COLO829 (cell line): ENCODE measurements at regions not wholly inside any gene's neighbourhood (a gene's known extent, or its start where the extent isn't known, plus 50 kb on each side); places are given as distances from the start of the nearest gene placed in this dataset.
"Not testable (repeated sequence)": the region's sequence is repeated elsewhere in the genome, so short reads cannot be mapped to it uniquely, and the experiment has no call there.

Source experiments
- DNase-seq: peaks from one replicate; pipeline ENCODE4 v3.0.0; 2012; ENCODE audit warnings: low spot score

- peak; percentile 35 for DNase-seq
Measured at GRCh38 chr15:38002883-38003477, 68.5 kb downstream of the TMCO5A start.

- no peak for DNase-seq
Measured at GRCh38 chr15:38004218-38004861, 69.9 kb downstream of the TMCO5A start.

GRCh38 chr15:38005953-38006808, 71.7 kb downstream of the TMCO5A start:
- DNase-seq = no peak

DNA sequence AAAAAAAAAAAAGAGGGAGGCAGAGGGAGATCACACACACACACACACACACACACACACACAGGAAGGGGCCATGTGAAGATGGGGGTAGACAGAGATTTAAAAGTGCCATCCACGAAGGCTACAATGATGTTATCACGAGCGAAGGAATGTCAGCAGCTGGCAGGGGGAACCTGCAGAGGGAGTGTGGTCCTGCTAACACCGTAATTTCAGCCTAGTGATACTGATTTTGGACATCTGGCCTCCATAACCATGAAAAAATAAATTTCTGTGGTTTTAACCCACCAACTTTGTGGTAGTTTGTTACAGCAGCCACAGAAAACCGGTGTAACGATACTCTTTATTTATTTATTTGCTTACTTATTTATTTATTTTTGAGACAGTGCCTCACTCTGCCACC, 76.0 kb downstream of the TMCO5A start:
- DNase-seq = no peak

DNA sequence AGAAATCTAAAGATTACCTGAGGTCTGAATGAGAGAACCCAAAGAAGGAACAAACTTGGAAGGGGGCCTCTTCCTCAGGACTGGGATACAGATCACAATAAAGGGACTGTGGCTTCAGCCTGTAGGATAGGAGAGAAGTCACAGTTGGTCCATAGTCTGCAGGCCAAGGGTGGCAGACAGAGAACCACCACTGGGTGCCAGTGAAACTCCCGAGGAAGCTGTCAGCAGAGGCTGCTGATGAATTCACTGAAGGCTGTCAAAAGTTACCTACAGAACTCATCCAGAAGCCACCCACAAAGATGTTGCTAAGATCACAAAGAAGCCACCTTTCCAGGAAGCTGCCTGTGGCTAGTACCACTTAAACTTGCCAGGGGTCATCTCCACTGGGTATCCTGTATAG, 78.5 kb downstream of the TMCO5A start:
- DNase-seq = no peak

DNA sequence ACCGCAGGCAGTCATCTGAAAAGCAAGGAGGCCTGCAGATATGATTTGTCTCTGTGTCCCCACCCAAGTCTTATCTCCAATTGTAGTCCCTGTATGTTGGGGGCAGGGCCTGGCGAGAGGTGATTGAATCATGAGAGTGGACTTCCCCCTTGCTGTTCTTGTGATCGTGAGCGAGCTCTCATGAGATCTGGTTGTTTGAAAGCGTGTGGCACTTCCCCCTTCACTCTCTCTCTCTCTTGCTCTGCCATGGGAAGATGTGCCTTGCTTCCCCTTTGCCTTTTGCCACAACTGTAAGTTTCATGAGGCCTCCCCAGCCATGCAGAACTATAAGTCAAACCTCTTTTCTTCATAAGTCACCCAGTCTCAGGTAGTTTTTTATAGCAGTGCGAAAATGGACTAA, 83.3 kb downstream of the TMCO5A start:
- no peak for DNase-seq

DNA sequence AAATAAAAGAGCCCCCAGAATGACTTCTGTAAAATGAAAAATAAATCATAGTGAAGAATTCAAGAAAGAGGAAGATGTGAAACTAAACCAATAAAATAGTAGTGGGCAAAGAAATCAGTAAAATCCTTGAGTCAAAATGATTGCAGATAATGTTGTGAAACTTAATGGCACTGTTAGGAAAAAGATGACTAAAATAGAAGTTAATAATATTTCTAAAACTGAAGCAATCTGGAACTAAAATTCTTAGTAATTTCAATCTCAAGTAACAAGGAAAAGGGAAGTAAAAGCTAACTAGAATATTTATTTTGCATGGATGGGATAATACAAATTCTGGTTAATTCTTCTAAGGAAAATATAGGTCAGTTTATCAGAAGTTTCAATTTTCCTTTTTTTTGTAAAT, 84.6 kb downstream of the TMCO5A start:
- DNase-seq = no peak

DNA sequence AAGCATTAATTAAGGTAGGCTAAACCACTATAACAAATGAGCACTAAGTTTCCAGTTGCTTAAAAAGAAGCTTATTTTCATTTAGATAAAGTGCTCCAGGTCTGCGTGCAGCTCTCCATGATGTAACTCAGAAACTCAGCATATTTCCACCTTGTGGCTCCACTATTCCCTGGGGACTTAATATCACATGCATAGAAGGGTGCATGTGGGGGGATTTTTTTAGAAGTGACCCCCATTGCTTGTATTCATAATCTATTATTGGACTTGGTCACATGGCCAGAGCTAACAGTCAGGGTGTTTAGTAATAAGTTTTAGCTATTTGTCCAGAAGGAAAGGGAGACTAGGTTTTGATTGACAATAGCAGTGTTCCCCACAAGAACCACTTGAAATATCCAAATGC, 86.8 kb downstream of the TMCO5A start:
- DNase-seq = no peak

GRCh38 chr15:38024293-38025091, 90.1 kb downstream of the TMCO5A start:
- DNase-seq = no peak

DNA sequence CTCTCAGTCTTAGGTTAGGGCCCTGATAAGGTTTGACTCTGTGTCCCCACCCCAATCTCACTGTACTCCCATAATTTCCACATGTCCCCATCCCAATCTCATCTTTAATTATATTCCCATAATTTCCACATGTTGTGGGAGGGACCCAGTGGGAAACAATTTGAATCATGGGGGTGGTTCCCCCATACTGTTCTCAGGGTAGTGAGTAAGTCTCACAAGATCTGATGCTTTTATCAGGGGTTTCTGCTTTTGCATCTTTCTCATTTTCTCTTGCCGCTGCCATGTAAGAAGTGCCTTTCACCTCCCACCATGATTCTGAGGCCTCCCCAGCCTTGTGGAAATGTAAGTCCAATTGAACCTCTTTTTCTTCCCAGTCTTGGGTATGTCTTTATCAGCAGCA, 91.2 kb downstream of the TMCO5A start:
- not testable (repeated sequence) for DNase-seq

DNA sequence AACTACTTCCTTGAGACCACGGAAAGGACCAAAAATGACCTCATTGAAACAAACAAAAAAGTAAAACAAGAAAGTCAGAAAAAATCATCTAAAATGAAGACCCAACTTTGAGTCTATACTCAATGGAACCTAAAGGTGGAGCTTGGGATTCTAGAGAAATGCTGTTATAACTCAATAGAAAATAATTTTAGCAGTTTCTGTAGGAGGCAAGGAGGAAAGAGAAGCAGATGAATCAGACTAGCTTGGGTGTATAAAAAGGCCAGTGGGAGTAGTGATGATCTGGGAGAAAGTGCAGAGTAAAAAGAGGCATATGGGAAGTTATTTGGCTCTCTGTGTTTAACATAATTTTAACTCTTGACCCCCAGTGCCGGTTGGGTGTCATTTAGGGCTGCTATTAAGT, 94.4 kb downstream of the TMCO5A start:
- no peak for DNase-seq

DNA sequence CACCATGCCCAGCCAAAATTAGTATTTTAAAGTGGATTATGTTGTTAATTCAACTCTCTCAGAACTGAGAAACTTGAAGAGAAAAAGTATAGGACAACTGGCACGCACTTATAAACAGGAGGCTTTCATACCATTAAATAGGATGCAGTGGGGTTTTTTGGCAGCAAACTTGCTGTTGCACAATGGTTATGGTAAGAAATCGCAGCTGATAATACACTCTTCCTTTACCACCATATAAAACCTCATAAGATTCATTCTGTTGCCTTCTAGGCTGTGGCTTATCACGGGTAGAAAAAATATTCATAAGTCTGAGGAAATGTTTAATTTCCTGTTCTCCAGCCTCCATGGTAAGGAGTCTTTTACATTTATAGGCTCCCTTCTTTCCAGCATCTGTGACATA, 95.3 kb downstream of the TMCO5A start:
- DNase-seq = no peak

GRCh38 chr15:38030609-38031008, 96.2 kb downstream of the TMCO5A start:
- DNase-seq = no peak

DNA sequence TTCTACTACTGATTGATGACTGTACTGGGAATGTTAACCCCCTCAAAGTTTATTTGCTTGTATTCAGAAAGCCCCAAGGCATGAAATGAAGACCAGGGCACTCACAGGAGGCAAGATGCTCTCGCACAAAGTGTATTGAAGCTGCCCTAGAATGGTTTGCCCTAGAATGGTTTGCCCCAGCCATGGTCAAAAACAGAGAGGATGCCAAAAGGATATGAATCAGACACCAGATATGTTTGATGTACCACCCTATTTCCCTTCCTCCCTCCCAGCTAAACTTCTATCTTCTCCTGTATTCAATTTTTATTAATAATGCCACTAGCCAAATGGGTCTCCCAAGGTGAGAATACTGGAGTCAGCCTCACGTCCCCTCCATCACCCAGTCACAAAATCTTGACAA, 101.3 kb downstream of the TMCO5A start:
- no peak for DNase-seq

GRCh38 chr15:38036790-38037338, 102.4 kb downstream of the TMCO5A start:
- no peak for DNase-seq

DNA sequence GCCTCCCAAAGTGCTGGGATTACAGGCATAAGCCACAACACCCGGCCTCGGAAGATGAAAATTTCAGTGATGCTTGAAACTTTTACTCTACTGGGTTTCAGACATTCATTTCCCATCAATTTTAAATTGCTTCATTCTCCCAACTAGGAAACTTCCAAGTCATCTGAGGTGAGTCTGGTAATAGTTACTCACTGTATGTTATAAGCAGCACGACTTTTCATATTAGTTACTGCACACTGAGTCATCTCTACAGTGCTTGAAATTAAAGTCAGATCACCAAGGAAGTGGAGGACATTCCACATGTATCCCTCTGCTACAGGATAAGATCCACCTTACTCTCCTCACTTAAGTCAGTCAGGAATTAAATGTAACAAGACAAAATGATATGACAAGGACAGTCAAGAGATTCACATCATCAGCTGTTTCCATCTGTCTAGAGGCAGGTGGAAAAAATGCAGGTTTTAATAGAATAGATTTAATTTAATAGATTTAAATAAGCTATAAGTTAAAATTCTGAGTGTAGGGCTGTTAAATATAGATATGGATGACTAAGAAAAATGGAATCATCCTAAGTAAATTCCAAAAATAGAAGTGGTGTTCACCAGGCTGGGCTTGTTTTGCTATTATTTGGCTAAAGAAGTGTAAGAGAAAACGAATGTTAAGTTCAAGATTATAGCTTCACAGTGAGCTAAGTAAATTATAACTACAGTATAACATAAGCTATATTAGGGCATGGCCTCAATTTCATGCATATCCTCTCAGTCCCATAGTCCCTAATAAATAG, 104.4 kb downstream of the TMCO5A start:
- DNase-seq = no peak

DNA sequence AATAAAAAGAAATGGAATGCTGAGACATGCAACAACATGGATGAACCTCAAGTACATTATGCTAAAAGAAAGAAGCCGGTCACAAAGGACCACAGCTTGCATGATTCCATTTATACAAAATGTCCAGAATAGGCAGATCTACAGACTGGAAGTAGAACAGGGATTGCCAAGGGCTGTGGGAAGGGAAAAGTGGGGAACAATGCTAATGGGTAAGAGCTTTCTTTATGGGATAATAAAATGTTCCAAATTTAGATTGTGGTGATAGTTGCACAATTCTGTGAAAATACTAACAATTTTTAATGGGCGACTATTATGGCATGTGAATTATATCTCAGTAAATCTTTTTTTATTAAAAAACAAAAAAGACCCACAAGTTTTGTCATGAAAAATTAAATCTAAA, 106.2 kb downstream of the TMCO5A start:
- no peak for DNase-seq

DNA sequence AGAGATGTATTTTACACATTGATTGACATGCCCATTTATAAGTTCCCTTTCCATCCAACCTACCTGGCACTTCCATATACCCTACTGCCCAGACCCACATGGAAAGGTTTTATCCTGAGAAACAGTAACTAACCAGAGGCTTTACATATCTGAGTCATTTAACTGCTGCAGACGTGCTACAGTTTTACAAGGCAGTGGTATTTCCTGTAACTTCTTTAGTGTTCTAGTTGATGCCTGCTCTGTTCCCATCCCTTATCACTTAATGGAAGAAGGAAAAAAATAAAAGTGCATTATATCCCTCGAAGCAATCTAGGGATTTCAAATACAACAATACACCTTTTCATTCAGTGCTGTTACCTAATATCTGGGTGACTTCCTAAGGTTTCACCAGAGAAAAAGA, 107.1 kb downstream of the TMCO5A start:
- DNase-seq = peak; percentile 51

DNA sequence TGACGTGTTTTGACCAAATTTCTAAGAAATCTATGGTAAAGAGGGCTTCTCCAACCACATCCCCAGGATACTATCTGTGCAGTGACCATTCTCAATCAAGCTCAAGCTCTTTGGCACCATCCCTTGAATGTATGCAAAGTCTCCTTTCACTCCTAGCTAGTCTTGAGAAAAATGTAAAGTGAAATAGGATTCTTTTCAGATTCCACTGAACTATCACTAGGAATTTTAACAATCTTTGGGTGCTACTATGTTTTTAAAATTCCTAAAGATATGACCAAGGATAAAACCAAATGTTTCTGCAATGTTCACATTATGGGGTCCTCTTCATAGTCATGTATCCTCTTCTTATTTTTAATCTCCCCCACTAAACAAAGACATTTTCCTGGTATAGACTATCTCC, 107.8 kb downstream of the TMCO5A start:
- no peak for DNase-seq

- no peak for DNase-seq
Measured at GRCh38 chr15:38042707-38043445, 108.4 kb downstream of the TMCO5A start.
